Cardiac muscle cell (in vitro differentiated cells and primary cell): ENCODE measurements at regions not wholly inside any gene's neighbourhood (a gene's known extent, or its start where the extent isn't known, plus 50 kb on each side); places are given as distances from the start of the nearest gene placed in this dataset.
"Not testable (repeated sequence)": the region's sequence is repeated elsewhere in the genome, so short reads cannot be mapped to it uniquely, and the experiment has no call there.

ENCODE experiments used
- DNase-seq, 2 donors: peaks; one replicate each; pipeline versions ENCODE4 v3.0.0 to v3.0.0-alpha.2; 2010 to 2017; ENCODE audit warnings: low read depth in 1 of 2, low spot score in 1 of 2
- H3K27ac ChIP-seq: fragments of 200-600 bp; sonication (generic); 2 replicates; pipeline ENCODE4 v1.5.1; 2016
- H3K27me3 ChIP-seq: fragments of 200-600 bp; sonication (generic); 2 replicates; pipeline ENCODE4 v1.6.0; 2016; ENCODE audit warnings: control low read depth
- H3K36me3 ChIP-seq: fragments of 200-600 bp; sonication (generic); 2 replicates; pipeline ENCODE4 v1.5.1; 2016; ENCODE audit warnings: control low read depth
- H3K4me1 ChIP-seq: fragments of 200-600 bp; sonication (generic); 2 replicates; pipeline ENCODE4 v1.8.1; 2017; ENCODE audit warnings: low read depth, mild to moderate bottlenecking, mixed run types
- H3K4me3 ChIP-seq: fragments of 200-600 bp; sonication (generic); 2 replicates; pipeline ENCODE4 v1.5.1; 2016; ENCODE audit warnings: mild to moderate bottlenecking
- H3K9me3 ChIP-seq: fragments of 200-600 bp; sonication (generic); 2 replicates; pipeline ENCODE4 v1.5.1; 2017; ENCODE audit warnings: low read depth, mild to moderate bottlenecking, control low read depth
- TF ChIP-seq, protein P1 (sequence below): IDR thresholded peaks from 2 replicates; pipeline ENCODE4 v1.5.1; 2012; ENCODE audit warnings: low read depth, mild to moderate bottlenecking, low read length

DNA sequence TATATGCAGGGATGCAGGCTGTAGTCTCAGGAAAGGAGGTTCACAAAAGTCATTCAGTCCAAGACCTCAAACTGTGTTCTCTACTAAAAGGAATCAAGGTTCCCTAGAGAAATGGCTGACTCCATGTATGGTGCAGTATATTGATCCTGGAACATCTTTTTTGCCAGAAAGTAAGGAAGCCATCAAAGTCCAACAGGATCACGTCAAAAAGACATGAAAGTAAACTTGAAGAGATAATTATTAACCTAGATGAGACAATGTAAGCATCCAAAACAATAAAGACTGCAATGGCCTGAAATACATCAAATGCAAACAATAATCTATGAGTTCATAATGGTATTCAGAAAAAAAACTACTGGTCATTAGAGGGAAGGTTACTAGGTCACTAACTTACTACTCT is 115.6 kb upstream of the FABP2 start:
- not testable (repeated sequence) for DNase-seq, H3K9me3 ChIP-seq, H3K27me3 ChIP-seq, H3K4me3 ChIP-seq, H3K4me1 ChIP-seq, H3K27ac ChIP-seq, H3K36me3 ChIP-seq

DNA sequence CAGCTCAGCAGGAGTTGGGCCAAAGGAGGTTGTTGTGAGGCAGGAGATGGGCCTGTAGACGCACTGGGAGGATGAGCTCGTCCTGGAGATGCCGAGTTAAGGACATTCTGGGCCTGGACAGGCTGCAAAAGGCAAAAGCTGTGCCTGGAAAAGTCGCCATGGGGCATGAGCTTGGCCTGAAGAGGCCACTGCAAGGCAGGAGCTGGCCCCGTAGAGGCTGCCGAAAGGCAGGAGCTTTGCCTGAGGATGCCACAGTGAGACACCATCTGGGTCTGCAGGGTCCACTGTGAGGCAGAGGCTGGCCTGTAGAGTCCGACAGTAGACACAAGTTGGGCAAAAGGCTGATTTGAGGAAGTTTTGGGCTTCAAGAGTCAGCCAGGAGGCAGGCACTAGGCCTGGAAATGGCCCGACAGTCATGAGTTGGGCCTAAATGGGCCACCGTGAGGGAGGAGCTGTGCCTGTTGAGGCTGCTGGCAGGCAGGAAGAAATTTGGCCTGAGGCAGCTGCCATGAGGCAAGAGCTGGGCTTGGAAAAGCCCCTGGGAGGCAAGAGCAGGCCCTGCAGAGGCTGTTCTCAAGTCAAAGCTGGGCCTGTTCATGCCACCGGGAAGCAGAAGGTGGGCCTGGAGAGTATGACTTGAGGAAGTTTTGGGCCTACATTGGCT is 86.8 kb upstream of the FABP2 start:
- not testable (repeated sequence) for H3K27me3 ChIP-seq, H3K27ac ChIP-seq, DNase-seq, H3K4me1 ChIP-seq, H3K36me3 ChIP-seq, H3K4me3 ChIP-seq, H3K9me3 ChIP-seq

DNA sequence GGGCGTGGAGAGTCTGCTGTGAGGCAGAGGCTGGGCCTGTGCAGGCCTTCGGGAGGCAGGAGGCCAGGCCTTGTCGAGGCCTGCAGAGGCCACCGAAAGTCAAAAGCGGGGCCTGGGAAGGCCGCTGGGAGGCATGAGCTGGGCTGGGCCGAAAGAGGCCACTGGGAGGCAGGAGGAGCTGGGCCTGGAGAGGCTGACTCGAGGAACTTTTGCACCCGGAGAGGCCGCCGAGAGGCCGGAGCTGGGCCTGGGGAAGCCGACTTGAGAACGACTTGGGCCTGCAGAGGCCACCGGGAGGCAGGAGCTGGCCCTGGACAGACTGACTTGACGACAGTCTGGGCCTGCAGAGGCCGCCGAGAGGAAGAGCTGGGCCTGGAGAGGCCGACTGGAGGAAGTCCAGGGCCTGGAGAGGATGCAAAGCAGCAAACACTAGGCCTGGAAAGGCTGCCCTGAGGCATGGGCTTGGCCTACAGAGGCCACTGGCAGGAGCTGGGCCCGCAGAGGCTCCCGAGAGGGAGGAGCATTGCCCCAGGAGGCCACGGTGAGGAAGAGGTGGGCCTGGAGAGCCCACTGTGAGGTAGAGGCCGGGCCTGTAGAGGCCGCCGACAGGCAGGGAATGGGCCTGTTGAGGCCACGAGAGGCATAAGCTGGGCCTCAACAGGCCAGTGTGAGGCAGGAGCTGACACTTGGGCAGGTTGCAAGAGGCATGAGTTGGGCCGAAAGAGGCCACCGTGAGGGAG is 85.0 kb upstream of the FABP2 start:
- H3K27ac ChIP-seq, H3K4me1 ChIP-seq, H3K27me3 ChIP-seq, H3K4me3 ChIP-seq, H3K36me3 ChIP-seq, H3K9me3 ChIP-seq, DNase-seq: not testable (repeated sequence)

DNA sequence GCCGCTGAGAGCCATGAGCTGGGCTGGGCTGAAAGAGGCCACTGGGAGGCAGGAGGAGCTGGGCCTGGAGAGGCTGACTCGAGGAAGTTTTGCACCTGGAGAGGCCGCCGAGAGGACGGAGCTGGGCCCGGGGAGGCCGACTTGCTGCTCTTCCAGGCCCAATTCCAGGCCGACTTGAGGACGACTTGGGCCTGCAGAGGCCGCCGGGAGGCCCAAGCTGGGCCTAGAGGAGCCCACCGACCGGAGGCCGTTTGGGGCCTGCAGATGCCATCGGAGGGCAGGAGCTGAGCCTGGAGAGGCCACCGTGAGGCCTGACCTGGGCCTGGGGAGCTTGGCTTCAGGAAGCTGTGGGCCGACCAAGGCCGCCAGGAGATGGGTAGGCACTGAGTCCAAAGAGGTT is 84.1 kb upstream of the FABP2 start:
- H3K9me3 ChIP-seq, H3K27me3 ChIP-seq, H3K4me3 ChIP-seq, H3K4me1 ChIP-seq, DNase-seq, H3K36me3 ChIP-seq, H3K27ac ChIP-seq: not testable (repeated sequence)

DNA sequence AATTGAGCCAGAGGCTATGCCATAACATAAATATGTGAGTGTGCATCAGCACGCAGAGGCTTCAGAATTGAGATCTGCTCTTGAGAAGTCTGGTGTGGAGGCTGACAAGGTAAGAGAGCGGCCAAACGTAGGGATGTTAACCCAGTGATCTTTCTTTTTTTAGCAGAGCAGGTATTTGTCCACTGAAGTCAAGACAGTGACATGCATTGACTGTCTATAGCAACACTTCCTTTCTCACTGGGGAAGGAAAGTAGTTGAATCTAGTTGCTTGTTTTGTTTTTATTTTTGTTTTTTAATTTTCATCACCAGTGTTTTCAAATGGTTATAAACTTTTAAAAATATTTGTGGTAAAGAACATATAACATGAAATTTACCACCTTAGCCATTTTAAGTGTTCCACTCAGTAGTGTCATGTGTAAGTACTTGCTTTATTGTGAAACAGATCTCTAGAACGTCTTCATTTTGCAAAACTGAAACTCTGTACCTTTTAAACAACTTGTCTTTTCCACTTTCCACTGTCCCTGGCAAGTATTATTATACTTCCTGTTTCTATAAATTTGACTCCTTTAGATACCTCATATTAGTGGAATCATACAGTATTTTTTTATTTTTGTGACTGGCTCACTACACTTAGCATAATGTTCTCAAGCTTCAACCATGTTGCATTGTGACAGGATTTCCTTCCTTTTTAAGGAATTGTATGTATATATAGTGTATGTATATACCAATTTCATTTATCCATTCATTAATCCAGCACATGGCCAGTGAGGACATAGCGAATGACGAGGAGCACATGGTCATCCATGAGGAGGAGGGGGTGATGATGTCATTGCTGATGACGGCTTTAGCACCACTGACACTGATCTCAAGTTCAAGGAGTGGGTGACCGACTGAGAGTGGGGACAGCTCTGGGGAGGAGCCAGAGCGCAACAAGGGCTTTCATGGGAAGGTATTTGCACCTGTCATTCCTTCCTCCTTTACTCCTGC is 80.7 kb upstream of the FABP2 start:
- H3K36me3 ChIP-seq, H3K27me3 ChIP-seq, DNase-seq, H3K27ac ChIP-seq, H3K4me3 ChIP-seq, H3K4me1 ChIP-seq, H3K9me3 ChIP-seq: not testable (repeated sequence)

DNA sequence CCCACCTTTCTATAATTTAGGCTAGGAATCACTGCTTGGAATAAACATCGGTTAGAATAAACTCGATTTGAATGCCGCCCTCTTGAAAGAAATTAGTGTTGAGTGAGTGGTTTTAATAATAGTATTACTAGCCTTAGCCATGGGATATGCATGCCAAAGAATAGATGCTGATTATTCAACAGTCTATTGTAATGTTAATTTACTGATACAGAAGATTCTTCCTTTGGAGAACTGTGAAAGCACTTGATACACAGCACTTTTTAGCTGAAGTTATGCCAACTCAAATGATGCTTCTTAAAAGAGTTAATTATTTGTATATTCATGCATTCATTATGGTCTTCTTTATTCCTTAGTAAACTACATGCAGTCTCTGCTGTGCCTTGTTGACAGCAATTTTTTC is 73.8 kb upstream of the FABP2 start:
- DNase-seq, H3K4me1 ChIP-seq, H3K4me3 ChIP-seq, H3K27ac ChIP-seq, H3K27me3 ChIP-seq, H3K9me3 ChIP-seq, H3K36me3 ChIP-seq: not testable (repeated sequence)

DNA sequence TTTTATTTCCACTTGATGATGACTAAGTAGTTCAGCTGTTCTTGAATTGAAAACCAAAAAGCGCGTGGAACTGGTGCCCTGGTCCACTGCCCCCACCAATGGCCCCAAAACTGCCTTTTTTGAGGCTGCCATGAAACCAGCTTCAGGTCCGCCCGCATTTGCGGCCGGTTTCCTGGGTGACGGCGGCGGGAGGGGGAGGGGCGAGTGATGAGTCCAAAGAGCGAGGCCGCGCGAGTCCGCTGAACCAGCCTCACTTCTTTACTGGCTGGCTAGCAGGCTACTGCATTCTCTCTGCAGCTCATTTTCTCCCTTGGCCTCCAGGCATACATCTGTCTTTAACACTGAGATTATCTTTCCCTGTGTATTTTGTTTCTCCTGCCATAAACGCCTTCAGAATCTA is 72.9 kb upstream of the FABP2 start:
- no peaks in the 10 kb centered on the region for H3K4me1 ChIP-seq
- DNase-seq: no peak
- no peaks in the 10 kb centered on the region for H3K9me3 ChIP-seq
- TF ChIP-seq, protein P1, sequence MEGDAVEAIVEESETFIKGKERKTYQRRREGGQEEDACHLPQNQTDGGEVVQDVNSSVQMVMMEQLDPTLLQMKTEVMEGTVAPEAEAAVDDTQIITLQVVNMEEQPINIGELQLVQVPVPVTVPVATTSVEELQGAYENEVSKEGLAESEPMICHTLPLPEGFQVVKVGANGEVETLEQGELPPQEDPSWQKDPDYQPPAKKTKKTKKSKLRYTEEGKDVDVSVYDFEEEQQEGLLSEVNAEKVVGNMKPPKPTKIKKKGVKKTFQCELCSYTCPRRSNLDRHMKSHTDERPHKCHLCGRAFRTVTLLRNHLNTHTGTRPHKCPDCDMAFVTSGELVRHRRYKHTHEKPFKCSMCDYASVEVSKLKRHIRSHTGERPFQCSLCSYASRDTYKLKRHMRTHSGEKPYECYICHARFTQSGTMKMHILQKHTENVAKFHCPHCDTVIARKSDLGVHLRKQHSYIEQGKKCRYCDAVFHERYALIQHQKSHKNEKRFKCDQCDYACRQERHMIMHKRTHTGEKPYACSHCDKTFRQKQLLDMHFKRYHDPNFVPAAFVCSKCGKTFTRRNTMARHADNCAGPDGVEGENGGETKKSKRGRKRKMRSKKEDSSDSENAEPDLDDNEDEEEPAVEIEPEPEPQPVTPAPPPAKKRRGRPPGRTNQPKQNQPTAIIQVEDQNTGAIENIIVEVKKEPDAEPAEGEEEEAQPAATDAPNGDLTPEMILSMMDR: no peak
- H3K36me3 ChIP-seq: no peaks in the 10 kb centered on the region
- no peaks in the 10 kb centered on the region for H3K27me3 ChIP-seq
- H3K4me3 ChIP-seq: no peak overlapping the region
- H3K27ac ChIP-seq: no peak overlapping the region

DNA sequence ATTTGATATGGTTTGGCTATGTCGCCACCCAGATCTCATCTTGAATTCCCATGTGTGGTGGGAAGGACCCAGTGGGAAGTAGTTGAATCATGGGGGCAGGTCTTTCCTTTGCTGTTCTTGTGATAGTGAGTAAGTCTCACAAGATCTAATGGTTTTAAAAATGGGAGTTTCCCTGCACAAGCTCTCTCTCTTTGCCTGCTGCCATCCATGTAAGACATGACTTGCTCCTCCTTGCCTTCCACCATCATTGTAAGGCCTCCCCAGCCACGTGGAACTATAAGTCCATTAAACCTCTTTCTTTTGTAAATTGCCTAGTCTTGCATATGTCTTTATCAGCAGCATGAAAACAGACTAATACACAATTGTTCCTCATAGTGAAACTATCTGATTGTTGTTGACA is 66.9 kb upstream of the FABP2 start:
- H3K36me3 ChIP-seq, H3K4me3 ChIP-seq, H3K27me3 ChIP-seq, DNase-seq, H3K9me3 ChIP-seq, H3K27ac ChIP-seq, H3K4me1 ChIP-seq: not testable (repeated sequence)

DNA sequence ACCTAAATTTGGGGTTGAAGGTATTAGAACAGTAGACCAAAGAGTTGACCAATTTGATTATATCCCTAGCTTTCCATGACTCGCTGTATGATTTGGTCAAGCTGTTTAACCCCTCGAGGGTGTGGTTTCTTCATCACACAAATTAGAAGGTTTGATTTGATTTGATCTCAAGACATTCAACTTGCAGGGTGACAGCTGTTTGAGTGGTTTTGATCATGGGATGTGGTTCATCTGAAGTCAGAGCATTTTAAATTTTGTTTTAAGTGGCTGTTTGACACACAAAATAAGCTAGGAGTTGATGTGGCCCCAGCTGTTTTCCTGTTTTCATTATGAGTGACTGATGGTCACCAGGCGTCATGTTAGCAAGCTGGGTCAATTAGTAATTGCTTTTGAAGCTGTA is 52.7 kb upstream of the FABP2 start:
- H3K36me3 ChIP-seq, DNase-seq, H3K9me3 ChIP-seq, H3K4me3 ChIP-seq, H3K27me3 ChIP-seq: not testable (repeated sequence)
- peak overlapping the region; percentile 98 for H3K27ac ChIP-seq
- H3K4me1 ChIP-seq: peaks cover 25% of the 10 kb centered on the region

DNA sequence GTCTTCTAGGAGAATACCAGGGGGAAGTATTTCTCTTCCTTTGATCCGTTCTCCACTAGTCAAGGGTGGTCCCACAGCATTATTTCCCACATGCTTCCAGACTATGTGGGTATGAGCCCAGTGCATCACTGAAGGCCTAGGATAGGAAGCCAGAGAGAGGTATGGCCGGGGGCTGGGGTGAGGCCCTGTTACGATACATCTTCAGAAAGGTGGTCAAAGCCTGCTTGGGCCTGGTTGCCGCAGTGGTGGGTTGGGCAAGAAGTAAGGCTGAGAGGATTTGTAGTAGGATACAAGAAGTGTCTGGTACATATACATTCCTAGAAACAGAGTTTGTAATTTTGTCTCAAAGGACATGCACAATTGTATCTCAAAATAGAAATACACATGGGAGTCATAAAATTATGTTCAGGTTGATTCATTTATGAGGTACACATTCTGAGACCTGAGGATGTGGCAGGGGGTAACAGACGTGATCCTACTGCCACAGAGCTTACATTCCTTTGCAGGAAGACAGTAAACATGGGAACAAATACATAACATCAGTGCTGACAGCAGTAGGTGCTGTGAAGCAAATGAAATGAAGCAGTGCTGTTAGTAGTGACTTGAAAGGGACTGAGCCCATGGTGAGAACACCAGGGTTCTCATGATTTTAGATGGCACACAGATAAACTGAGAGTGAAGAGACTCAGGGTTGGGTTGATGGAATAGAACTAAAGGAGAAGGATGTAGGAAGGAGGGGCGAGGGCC is 50.6 kb upstream of the FABP2 start:
- Histone ChIP-seq H3K4me1 (peaks cover 32% of the 10 kb centered on the region), H3K27ac (peak overlapping the region; percentile 98)
- H3K27me3 ChIP-seq, H3K9me3 ChIP-seq, H3K4me3 ChIP-seq, H3K36me3 ChIP-seq: not testable (repeated sequence)
- peak in 1 of 2 donors; percentile 11 for DNase-seq
